Panc1 (cell line): ENCODE measurements at regions not wholly inside any gene's neighbourhood (a gene's known extent, or its start where the extent isn't known, plus 50 kb on each side); places are given as distances from the start of the nearest gene placed in this dataset.

Experiments used
- ATAC-seq: fragments of 200-7000 bp; cut with Tn5 transposase; 2 replicates; pipeline ENCODE4 v1.9.1; 2020; ENCODE audit warnings: mild to moderate bottlenecking, moderate library complexity
- BruUV-seq: library from RNA; stranded (reverse); fragments of 400-500 nt; replicated peaks from 2 replicates; lab custom pipeline; 2021; lab: Mats Ljungman, UMichigan
- CTCF ChIA-PET: fragments of 300-600 bp; sonication (Branson Sonifier 250); formaldehyde crosslinking; loops from one replicate; lab custom pipeline; 2022; ENCODE audit warnings: antibody characterized with exemption; lab: Charles Lee
- POLR2A ChIA-PET: fragments of 300-600 bp; sonication (Branson Sonifier 250); formaldehyde crosslinking; loops from one replicate; lab custom pipeline; 2022; ENCODE audit warnings: antibody characterized with exemption; lab: Charles Lee
- DNase-seq: peaks from one replicate; pipeline ENCODE4 v3.0.0-alpha.2; 2010; ENCODE audit warnings: low read depth, low spot score
- H3K27ac ChIP-seq: 2 replicates; pipeline ENCODE4 v1.5.1; 2011; ENCODE audit warnings: mild to moderate bottlenecking, low read length, inconsistent platforms
- H3K27me3 ChIP-seq: fragments of 200-500 bp; sonication (Bioruptor generic); 2 replicates; pipeline ENCODE4 v1.6.0; 2014; ENCODE audit warnings: low read length, inconsistent platforms; ENCODE audit not compliant: control insufficient read depth, insufficient read depth
- H3K36me3 ChIP-seq: fragments of 200-500 bp; sonication (Bioruptor generic); 2 replicates; pipeline ENCODE4 v1.5.1; 2014; ENCODE audit warnings: inconsistent platforms, mild to moderate bottlenecking, low read length, moderate library complexity; ENCODE audit not compliant: control insufficient read depth, insufficient read depth
- H3K4me1 ChIP-seq: 2 replicates; pipeline ENCODE4 v1.5.1; 2011; ENCODE audit warnings: inconsistent platforms, mild to moderate bottlenecking, low read length, moderate library complexity; ENCODE audit not compliant: control insufficient read depth, insufficient read depth
- H3K4me3 ChIP-seq, 2 experiments: 2 replicates each; pipeline ENCODE4 v1.5.1; 2011 to 2012; ENCODE audit warnings: low read depth in 2 of 2, low read length in 2 of 2, mild to moderate bottlenecking in 2 of 2, inconsistent platforms in 1 of 2, moderate library complexity in 1 of 2
- H3K9me3 ChIP-seq: fragments of 200-500 bp; sonication (Bioruptor generic); 2 replicates; pipeline ENCODE4 v1.5.1; 2014; ENCODE audit warnings: low read depth, mild to moderate bottlenecking, inconsistent platforms, low read length, moderate library complexity; ENCODE audit not compliant: control insufficient read depth, insufficient read depth
- POLR2AphosphoS5 ChIP-seq: IDR thresholded peaks from 2 replicates; pipeline ENCODE4 v1.6.1; 2012; ENCODE audit warnings: mild to moderate bottlenecking, low read depth, low read length, moderate library complexity
- REST ChIP-seq, 2 experiments: IDR thresholded peaks; 2 replicates each; pipeline ENCODE4 v1.6.1; 2011 to 2012; ENCODE audit warnings: low read depth in 2 of 2, control low read depth in 1 of 2, low read length in 1 of 2, mild to moderate bottlenecking in 1 of 2, moderate library complexity in 1 of 2; ENCODE audit not compliant: insufficient read depth in 1 of 2
- SIN3A ChIP-seq: IDR thresholded peaks from 2 replicates; pipeline ENCODE4 v1.6.1; 2012; ENCODE audit warnings: low read depth, mild to moderate bottlenecking, low read length, moderate library complexity, borderline replicate concordance; ENCODE audit not compliant: insufficient read depth
- TCF7L2 ChIP-seq: IDR thresholded peaks from 2 replicates; pipeline ENCODE4 v1.6.1; 2011; ENCODE audit warnings: mild to moderate bottlenecking, low read depth, low read length, inconsistent platforms
- in situ Hi-C: cut with HindIII; loops from 2 replicates; pipeline ENCODE4 v1.10.0; 2016; ENCODE audit warnings: low sequenced_read_pairs, low pct_unique_long_range_greater_than_20kb
- intact Hi-C: fragments of 100-400 bp; cut with micrococcal nuclease; formaldehyde crosslinking; loops from one replicate; pipeline ENCODE4 v1.10.0; 2022; ENCODE audit not compliant: unreplicated experiment
- TF ChIP-seq, protein P1 (sequence below): fragments of 450-650 bp; IDR thresholded peaks from 2 replicates; pipeline ENCODE4 v1.5.1; 2017; ENCODE audit warnings: mild to moderate bottlenecking

- Histone ChIP-seq H3K27ac (no peak overlapping the region), H3K36me3 (no peaks in the 10 kb centered on the region), H3K27me3 (no peaks in the 10 kb centered on the region), H3K9me3 (no peaks in the 10 kb centered on the region), H3K4me3 (no peak overlapping the region), H3K4me1 (no peaks in the 10 kb centered on the region)
- ATAC-seq: no peak
- BruUV-seq: no TSS peak
- intact Hi-C loops (loop anchor here (2.0 to 10.0 kb wide), 3 partner anchors 36 to 342 kb away; no protein-coding TSS in a partner anchor), in situ Hi-C loops (loop anchor here (25.0 kb wide), 1 partner anchor 320 kb away; no protein-coding TSS in a partner anchor)
- no peak for DNase-seq
- no peak for TF ChIP-seq SIN3A
- POLR2A ChIA-PET: no interaction called here
- CTCF ChIA-PET: interaction anchor here (0.7 kb wide), 1 partner anchor 1067 kb away, joined by 8 read pairs; no protein-coding TSS in a partner anchor
Measured at GRCh38 chr13:62356977-62357376, 941.3 kb upstream of the PCDH20 start.

- ATAC-seq: no peak
- CTCF ChIA-PET: no interaction called here
Measured at GRCh38 chr13:62337109-62337880, 921.6 kb upstream of the PCDH20 start.

More at GRCh38 chr13:62337109-62337880, 921.6 kb upstream of the PCDH20 start:
- in situ Hi-C loops: no loop called here
- no peak for TF ChIP-seq SIN3A
- TF ChIP-seq TCF7L2: no peak
- TF ChIP-seq REST (IDR thresholded peaks at IDR 0.05; ENCODE audit: insufficient read depth in 1 of 2, low read depth in 2 of 2, low read length in 1 of 2): no peak
- TF ChIP-seq, protein P1, sequence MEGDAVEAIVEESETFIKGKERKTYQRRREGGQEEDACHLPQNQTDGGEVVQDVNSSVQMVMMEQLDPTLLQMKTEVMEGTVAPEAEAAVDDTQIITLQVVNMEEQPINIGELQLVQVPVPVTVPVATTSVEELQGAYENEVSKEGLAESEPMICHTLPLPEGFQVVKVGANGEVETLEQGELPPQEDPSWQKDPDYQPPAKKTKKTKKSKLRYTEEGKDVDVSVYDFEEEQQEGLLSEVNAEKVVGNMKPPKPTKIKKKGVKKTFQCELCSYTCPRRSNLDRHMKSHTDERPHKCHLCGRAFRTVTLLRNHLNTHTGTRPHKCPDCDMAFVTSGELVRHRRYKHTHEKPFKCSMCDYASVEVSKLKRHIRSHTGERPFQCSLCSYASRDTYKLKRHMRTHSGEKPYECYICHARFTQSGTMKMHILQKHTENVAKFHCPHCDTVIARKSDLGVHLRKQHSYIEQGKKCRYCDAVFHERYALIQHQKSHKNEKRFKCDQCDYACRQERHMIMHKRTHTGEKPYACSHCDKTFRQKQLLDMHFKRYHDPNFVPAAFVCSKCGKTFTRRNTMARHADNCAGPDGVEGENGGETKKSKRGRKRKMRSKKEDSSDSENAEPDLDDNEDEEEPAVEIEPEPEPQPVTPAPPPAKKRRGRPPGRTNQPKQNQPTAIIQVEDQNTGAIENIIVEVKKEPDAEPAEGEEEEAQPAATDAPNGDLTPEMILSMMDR: no peak
- TF ChIP-seq POLR2AphosphoS5: no peak
- Histone ChIP-seq H3K9me3 (no peaks in the 10 kb centered on the region; the same call in 1 of the 2 replicates), H3K4me1 (no peaks in the 10 kb centered on the region), H3K4me3 (no peak overlapping the region), H3K27ac (no peak overlapping the region), H3K27me3 (no peaks in the 10 kb centered on the region), H3K36me3 (no peaks in the 10 kb centered on the region)
- no peak for DNase-seq
- intact Hi-C loops: no loop called here
- no TSS peak for BruUV-seq
- POLR2A ChIA-PET: no interaction called here
